ENCODE measurements at regions not wholly inside any gene's neighbourhood (a gene's known extent, or its start where the extent isn't known, plus 50 kb on each side); places are given as distances from the start of the nearest gene placed in this dataset.

DNA sequence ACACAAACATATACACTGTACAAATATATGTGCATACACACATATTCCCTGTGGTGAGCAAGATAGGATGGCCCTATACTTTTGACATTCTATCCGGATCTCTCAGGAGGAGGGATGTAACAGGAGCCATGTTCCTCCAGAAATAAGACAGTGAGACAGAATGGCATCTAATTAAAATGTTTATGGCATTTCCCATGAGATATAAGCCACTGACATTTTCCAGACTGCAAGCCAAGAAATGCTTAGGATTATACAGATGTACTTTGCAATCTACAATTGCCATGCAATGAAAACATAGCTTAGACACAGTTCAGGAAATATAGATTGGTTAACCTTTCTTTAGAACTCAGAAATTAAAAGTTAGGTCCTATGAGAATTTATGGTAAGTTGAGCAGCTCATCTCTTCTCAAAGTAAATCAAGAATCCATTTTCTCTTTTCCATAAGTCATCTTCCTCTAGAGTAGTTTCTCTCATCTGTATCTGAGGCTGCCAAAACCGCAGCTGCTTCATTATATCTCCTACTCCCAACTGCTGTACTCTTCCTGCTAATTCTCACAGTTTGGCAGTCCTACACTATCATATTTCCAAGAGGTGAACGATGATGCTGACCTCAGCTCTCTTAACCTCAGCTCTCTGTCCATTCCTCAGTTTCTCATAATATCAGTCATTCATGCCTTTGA, 1719.1 kb downstream of the MAT2B start:
- no peak for TF ChIP-seq POLR2A (IDR thresholded peaks at IDR 0.05)
- TF ChIP-seq, protein P1, sequence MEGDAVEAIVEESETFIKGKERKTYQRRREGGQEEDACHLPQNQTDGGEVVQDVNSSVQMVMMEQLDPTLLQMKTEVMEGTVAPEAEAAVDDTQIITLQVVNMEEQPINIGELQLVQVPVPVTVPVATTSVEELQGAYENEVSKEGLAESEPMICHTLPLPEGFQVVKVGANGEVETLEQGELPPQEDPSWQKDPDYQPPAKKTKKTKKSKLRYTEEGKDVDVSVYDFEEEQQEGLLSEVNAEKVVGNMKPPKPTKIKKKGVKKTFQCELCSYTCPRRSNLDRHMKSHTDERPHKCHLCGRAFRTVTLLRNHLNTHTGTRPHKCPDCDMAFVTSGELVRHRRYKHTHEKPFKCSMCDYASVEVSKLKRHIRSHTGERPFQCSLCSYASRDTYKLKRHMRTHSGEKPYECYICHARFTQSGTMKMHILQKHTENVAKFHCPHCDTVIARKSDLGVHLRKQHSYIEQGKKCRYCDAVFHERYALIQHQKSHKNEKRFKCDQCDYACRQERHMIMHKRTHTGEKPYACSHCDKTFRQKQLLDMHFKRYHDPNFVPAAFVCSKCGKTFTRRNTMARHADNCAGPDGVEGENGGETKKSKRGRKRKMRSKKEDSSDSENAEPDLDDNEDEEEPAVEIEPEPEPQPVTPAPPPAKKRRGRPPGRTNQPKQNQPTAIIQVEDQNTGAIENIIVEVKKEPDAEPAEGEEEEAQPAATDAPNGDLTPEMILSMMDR (IDR thresholded peaks at IDR 0.05 in 8 of 11, conservative IDR thresholded peaks at IDR 0.05 in 3 of 11) = no peak
